ENCODE measurements at regions not wholly inside any gene's neighbourhood (a gene's known extent, or its start where the extent isn't known, plus 50 kb on each side); places are given as distances from the start of the nearest gene placed in this dataset.
"Not testable (repeated sequence)": the region's sequence is repeated elsewhere in the genome, so short reads cannot be mapped to it uniquely, and the experiment has no call there.

DNA sequence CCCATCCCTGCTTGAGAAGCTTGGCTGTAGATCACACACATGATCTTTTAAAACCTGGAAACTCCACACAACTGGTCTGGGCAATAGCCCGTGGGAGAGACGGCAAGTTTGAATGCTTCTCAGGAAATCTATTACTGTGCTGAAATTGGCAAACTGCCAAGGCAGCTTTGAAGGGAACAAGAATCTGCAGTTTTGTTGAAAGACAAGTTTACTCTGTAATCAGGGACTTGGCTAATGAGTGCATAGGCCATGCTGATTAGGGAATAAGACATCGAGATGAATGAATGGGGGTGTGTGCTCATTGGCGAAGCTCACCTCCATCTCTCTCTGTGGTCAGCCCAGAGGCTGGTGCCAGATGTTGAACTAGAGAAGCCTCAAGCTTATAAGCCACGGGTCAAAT is 218.8 kb downstream of the HIPK3 start:
- FAIRE-seq (peak; percentile 32), DNase-seq (ENCODE audit: low spot score) (peak; percentile 15)

DNA sequence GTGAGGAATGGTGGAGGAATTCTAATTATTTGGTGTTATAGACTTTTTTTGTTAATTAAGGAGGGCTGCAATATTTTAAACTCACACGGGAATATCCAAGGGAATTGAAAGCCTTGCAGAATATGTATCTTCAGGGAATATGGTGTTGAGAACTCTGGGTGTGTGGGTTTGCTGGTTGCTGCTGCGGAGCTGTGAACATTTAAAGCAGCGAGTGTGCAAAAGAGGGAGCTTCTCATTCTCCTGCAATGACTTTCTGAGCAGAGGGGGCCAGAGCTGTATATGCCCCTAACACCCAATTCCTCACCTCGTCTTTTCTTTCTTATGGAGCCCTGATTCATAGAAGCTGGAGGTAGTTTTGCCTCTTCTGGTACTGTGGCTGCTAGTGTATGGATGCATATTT is 217.7 kb downstream of the HIPK3 start:
- DNase-seq (ENCODE audit: low spot score): no peak
- FAIRE-seq: no peak

DNA sequence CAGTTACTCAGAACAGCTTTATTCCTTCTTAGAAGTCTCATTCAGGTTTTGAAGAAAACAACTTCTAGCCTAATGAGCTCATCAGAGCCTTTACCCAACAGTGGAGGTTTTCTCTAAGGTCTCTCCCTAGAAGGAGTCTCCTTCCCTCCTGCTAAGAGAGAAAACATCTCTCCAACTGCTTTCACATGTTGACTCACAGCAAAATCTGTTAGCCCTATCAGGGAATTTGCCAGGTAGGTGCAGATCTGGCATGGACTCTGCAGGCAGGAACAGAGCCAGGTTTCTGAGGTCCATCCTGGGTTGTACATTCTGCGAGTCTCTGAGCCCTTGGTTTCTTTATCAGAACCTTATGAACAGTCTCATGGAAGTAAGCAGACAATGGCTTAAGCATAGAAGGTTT is 214.4 kb downstream of the HIPK3 start:
- DNase-seq (ENCODE audit: low spot score) (no peak), FAIRE-seq (no peak)

DNA sequence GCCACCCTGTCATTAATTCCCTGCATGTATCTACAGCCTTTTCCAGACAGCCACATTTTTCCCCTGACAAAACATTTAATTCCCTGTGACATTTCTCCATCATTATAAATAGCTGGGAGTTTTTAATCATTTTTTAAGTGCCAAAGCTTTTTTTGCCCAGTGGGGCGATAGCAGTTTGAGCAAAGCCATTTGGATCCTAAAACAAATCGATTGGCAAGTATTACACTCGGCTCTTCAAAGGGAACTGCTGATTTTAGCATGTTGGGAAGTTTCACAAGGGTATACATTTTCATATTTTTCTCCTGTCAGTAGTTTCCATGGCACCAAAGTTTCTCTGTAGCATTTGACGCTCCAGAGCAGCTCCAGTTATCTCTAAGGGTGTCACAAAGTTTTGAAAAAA is 210.8 kb downstream of the HIPK3 start:
- no peak for FAIRE-seq
- DNase-seq (ENCODE audit: low spot score): no peak

DNA sequence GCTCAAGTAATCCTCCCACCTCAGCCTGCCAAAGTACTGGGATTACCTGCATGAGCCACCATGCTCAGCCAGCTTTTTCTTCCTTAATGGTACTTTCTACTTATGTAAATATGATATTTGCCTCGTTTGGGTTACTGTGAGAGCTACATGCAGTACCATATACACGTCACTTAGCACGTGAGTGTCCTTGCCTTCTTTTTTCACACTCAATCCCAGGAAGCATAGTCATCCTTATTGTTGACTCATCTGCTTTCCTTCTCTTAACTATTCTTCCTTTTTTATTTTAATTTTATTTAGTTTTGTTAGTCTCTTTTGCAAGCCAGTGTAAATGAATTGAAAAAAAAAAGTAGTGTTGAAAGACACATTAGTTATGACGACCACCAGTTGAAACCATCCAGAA is 205.9 kb downstream of the HIPK3 start:
- DNase-seq (ENCODE audit: low spot score) (no peak), FAIRE-seq (no peak)

DNA sequence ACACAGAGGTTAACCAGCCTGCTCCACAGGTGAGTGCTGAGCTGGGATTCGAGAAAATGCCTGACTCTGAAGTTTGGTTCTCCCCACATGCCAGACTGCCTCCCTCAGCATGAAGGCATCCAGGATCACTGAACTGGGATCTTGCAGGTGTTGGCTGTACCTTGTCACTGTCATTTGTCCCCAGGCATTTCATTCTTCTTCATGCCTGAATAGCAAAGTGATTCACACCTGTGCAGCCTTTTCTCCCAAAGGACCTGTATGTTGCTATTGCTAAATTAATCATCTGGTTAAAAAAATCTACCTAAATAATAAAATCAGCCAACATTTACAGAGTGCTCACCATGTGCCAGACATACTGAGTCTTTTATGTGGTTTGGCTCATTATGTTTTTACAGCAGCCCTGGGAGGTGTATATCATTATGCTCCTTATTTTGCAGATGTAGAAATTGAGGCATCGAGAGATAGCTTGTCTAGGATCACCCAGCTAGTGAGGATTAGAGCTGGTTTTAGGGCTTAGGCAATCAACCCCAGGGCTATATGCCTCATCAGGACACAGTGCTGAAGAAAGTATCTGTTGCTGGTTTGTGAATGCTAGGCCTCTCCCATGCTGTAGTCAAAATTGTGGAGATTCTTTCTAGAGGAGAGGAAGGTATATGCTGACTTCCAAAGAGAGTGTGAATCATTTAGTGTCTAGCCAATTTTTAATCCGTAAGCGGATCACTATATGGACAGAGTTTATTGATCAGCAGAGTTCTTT is 204.4 kb downstream of the HIPK3 start:
- DNase-seq (ENCODE audit: low spot score) (no peak), FAIRE-seq (no peak)

DNA sequence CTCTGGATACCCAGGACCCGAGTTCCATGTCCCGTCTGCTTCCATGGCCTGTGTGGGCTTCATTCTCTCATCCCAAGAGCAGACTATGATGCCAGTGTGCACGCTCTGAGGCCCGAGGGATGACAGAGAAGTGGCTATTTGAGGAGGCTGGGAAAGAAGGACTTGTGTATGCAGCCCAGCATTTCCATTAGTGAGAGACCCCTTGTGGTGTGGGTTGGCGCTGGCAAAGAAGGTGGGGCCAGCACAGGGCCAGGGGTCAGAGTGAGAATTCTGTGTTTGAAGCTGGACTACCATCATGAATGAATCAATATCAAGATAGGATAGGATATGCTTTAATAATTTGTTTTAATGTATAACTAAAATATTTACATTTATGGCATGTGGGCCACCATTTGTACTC is 200.8 kb downstream of the HIPK3 start:
- DNase-seq (ENCODE audit: low spot score): no peak
- FAIRE-seq: no peak

DNA sequence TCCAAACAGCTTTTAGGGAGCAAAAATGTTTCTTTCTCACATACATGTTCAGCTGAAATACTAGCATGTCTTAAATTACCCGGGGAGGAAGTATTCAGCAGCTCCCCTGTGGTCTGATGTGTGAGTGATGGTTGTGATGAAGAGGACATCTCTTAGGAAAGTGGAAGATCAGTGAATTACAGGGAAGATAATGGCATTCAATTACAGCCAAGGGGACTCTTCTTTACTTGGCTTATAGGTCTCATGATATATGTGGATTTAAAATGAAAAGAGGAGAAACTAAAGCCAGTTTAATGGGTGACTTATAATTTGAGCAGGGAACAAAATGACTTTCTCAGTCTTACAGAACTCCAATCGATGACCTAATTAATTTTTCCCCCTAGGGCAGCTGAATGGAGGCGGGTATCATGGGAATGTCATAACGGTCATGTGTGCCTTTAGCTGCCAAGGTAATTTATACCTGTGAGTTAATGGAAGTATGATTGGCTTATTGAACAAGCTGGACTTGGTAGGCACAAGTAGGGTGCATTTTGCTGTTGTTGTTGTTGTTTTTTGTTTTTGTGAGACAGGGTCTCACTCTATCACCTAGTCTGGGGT is 198.8 kb downstream of the HIPK3 start:
- FAIRE-seq (no peak), DNase-seq (ENCODE audit: low spot score) (no peak)

DNA sequence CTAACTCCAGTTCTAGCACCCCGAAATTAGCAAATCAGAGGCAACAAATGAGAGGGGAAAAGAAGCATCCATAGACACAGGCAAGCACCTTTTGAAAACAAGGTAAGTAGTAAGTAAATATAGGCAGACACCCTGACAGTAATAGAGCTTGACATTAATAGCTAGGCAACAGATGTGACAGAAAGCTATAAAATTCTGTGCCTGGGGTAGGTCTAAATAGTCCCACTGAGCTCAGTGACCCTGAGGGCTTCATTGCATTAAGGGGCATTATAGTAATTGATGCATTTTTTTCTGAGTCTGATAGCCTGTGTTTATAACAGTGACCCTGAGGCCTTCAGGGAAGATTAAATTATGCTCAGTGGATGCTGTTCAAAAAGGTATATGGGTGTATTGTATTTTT is 197.1 kb downstream of the HIPK3 start:
- DNase-seq (ENCODE audit: low spot score): no peak
- no peak for FAIRE-seq

DNA sequence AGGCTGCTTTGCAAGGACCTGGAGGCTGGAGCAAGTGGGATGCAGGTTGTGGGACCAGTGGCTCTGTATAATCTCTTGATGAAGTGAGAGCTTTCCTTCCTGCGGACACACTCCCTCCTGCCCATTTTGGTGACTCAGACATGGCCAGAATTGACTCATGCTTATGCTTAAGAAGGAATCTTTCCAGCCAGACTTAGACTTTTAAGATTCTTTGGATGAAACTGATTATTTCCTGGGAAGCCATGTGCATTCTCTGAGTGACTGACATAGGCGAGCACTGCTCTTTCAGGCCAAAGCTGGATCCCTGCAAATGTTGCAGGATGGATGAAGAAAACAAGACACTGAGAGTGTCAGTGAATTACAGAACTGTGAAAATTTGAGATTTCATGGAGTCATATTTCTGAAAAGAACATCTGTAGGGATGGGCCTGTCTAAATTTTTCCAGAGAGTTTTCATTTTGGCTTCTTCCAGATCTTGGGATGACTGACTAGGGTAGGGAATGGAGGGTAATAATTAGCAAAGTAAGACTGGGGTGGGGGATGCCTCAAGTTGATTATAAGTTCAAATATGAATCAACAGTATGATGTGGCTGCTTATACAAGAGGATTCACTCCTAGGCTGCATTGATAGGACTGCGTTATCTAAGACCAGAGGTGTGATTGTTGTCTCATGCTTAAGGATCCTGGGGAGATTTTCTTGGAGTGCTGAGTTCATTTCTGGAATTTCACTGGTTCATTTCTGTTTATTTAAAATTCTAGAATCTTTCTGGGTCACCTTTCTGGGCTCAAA is 195.8 kb downstream of the HIPK3 start:
- peak; percentile 65 for DNase-seq (ENCODE audit: low spot score)
- no peak for FAIRE-seq

DNA sequence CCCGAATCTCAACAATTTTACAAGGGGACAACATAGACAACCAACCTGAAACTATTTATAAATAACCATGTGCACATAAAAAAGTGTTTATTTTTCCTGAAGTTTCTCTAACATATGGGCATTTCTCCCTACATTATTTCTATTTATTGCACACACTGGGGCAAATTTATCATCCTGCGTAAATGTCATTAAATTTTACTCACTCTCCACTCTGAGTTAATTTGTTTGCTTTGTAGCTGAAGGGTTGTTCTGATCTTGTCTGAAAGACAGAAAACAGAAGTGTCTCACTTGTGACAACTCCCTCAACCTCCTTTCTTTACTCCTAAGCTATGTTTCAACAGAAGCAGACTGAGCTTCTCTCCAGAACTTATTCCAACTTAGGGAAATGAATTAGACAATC is 194.2 kb downstream of the HIPK3 start:
- FAIRE-seq: no peak

DNA sequence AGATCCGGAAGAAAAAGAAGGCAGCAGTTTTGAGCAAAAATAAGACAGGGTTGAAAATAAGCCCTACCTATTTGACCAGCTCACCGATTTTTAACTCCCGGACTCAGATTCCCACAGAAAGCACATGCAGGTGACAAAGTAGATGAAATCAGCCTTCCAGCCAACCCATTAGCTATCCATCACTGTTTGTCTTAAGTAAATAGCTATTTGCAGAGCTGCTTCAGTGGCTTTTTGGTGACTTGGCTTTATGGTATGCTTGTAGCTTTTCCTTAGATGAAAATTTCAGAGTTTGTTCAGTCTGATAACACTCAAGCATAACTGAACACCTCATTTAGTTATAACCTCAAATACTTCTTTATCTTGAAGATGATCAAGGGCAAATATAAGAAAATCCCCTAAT is 192.6 kb downstream of the HIPK3 start:
- DNase-seq (ENCODE audit: low spot score) (no peak), FAIRE-seq (no peak)

More for the DNA sequence above, 194.2 kb downstream of the HIPK3 start:
- no peak for DNase-seq (ENCODE audit: low spot score)

DNA sequence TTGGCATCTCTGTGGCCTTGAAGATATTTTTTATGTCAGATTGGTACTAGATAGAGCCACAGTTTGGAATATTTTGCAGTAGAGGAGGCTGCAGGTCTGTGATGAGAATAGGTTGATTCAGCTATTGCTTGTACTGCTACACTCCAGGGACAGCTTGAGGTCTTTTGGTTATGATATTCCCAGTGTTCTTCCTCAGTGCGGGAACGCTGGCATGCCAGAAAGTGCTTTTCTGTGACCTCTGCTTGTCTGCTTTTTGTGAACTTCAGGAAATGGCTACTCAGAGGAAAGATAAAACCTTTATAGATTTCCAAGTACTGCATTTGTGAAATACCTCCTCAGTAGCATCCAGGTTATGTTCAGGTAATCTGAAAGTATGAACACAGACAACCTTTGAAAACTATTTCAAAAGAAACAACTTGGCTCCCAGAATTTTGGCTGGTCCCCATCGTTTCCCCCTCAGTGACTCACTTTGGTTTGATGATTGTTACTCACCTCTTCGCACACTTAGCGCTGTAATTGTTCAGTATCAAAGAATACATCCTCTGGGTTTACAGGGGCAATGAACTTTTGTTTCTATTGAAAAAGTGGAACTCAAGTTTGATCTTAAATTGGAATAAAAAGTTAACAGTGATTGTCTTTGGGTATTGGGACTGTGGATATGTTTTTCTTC is 191.4 kb downstream of the HIPK3 start:
- FAIRE-seq (no peak), DNase-seq (ENCODE audit: low spot score) (no peak)

DNA sequence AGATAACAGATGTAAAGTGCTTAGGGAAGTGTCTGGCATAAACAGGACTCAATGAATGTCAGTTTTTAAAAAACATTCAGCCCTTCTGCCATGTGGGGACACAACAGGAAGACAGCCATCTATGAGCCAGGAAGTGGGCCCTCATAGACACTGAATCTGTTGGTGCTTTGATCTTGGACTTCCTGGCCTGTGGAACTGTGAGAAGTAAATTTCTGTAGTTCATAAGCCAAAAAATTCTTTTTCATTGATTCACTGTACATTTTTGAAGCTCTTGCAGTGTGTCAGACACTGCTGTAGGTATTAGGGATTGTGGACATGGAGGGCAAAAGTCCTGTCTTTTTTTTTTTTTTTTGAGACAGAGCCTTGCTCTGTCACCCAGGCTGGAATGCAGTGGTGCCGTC is 188.6 kb downstream of the HIPK3 start:
- DNase-seq (ENCODE audit: low spot score) (no peak), FAIRE-seq (no peak)

DNA sequence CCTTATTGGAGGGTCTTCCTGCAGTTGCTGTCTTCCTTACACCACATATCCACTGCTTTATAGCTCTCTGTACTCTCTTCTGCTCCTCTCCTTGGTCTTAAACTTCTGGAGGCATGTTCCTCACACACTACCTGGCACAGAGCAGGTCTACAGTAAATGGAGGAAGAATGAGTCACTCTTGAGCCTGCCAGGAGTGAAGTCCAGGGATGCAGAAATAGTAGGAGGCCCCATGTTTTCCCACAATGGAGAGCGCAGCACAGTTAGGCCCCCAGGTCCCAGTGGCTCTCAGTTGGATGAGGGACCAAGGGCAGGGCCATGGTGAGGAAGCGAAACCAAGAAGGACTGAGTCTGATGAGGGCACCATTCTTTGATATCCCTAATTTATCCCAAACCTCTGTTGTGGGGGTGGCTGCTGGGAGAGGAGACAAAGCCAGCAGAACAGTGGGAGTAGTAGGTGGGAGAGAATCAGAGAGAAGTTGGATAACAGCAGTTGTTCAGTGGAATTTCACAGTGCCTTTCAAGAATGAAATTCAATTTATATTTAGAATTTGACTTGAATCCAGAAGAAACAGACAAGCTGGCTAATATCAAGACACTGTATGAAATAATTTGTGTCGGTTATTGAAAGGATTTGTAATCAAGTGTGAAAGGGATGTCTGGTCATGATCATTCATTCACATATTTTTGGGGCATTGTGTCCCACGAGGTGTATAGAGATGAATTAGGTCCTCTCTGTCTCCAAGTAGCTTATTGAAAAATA is 187.8 kb downstream of the HIPK3 start:
- FAIRE-seq (no peak), DNase-seq (ENCODE audit: low spot score) (no peak)

DNA sequence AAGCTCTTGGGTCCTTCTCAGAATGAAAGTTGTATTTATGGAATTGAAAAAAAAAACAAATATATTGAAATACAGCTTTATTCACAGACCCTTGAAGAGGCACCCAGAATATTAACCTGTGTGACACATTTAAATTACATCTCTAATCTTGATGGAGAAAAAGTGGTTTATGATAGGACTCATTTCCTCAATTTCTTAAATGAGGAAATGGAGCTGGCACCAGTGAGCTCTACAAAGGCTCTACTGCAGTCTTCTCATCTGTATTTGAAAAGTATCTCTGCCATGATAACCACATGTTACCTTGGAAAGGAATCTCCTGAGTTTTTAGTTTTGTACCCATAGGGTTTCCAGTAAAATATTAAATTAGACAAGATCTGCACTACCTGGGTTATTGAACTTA is 186.5 kb downstream of the HIPK3 start:
- DNase-seq (ENCODE audit: low spot score) (no peak), FAIRE-seq (no peak)

DNA sequence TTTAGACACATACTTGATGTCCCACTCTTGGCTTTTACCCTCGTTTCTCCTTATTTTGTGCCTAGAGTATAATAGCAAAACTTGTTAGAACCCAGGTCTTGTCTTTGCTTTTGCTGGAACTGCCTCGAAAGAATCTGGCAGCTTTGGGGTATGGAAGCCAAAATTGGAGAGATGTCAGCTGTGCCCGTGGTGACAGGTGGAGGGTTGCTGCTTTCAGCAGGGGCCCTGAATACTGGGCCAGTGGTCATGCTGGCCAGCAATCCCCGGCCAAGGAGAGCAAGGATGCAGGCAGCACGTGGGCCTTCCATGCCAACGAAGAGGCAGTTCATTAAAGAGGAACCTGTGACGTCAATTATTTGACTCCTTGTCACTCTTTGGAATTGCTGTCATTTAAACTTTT is 181.1 kb downstream of the HIPK3 start:
- DNase-seq (ENCODE audit: low spot score): no peak
- no peak for FAIRE-seq

DNA sequence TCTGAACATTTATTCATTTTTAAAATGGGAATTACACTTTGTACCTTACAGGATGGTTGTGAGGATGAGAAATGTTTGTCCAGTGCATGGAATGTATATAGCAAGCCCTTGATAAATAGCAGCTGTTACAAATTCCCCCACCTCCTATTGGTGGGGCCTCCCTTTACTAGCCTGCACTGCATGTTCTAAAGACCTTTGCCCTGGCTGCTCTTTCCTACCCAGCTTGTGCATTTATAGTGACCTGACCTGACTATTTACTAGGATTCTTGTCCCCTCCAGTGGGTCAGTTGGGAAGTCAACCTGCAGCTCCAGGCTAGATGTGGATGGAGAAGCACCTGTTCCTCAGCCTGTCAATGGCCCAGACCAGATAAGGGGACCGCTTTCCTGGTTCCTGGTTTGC is 180.3 kb downstream of the HIPK3 start:
- no peak for DNase-seq (ENCODE audit: low spot score)
- no peak for FAIRE-seq

DNA sequence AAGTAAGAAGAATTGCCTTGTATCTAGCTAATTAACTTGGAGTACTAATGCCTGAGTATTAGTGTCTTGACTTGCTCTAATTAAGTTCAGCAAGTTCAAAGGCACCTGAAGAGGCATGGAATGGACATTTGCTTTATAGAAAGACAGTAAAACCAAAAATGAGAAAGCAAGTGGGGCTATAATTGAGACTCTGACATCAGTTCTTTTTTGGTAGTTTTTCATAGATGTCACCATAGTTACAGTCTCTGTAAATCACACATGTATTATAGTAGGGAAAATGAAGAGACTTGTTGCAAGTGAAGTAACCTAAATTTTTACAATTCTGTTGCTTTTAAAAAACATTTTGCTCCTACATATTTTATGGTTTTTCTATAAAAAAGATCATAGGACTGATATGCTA is 178.0 kb downstream of the HIPK3 start:
- DNase-seq (ENCODE audit: low spot score) (no peak), FAIRE-seq (no peak)

DNA sequence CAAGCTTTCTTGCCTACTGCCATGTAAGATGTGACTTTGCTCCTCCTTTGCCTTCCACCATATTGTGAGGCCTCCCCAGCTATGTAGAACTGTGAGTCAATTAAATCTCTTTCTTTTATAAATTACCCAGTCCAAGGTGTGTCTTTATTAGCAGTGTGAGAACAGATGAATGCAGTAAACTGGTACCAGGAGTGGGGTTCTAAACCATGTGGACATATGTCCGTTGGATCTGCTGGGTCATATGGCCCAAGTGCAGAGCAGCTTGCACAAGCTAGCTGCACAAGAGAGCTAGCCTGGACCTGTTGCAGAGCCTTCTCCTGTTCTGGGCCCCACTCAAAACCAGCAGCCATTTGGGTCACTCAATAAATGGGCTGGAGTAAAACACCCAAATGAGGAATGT is 177.1 kb downstream of the HIPK3 start:
- no peak for FAIRE-seq

DNA sequence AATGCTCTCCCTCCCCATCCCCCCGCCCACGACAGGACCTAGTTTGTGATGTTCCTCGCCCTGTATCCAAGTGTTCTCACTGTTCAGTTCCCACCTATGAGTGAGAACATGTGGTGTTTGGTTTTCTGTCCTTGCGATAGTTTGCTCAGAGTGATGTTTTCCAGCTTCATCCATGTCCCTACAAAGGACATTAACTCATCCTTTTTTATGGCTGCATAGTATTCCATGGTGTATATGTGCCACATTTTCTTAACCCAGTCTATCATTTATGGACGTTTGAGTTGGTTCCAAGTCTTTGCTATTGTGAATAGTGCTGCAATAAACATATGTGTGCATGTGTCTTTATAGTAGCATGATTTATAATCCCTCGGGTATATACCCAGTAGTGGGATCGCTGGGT is 171.3 kb downstream of the HIPK3 start:
- not testable (repeated sequence) for DNase-seq (ENCODE audit: low spot score); FAIRE-seq

More for the DNA sequence above, 177.1 kb downstream of the HIPK3 start:
- no peak for DNase-seq (ENCODE audit: low spot score)
